ENCODE measurements at regions not wholly inside any gene's neighbourhood (a gene's known extent, or its start where the extent isn't known, plus 50 kb on each side); places are given as distances from the start of the nearest gene placed in this dataset.

DNA sequence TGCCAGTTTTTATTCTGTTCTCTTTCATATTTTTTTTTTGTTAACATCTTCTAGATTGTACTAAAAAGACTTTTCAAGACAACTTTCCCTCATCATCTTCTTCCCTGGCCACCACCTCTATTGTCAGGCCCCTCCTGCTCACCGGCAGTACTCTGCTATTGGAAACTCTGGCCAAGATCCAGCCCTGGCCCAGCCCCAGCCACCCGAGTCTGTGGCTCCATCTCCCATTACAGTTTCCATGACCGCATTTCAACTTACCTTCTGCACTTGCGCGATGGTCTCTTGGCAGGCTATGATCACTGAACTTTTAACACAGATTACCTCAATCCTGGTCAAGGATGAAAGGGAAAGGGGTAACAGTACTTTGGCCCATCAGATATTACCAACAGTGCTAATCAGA lies 137.7 kb upstream of the POM121L12 start:
- no peak for DNase-seq (ENCODE audit: extremely low read depth in 1 of 2, low read depth in 1 of 2)

DNA sequence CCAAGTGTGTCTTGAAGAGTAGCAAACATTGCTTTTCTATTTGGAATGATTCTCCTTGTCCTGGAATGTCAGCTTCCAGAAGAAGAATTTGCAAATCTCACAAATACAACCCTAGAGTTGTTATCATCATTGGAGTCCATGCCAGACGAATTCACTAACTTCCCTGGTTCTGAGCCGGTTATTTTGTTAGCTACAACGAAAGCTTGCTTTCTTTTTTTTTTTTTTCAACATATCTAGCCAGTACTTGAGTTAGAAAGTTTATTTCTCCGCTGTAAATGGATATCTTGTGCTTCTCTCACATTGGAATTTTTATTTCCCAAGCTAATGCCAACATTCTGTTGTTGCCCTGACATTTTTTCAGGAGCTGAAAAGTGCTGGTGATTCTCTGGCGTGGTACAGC lies 138.1 kb upstream of the POM121L12 start:
- no peak for DNase-seq (ENCODE audit: extremely low read depth in 1 of 2, low read depth in 1 of 2)

DNA sequence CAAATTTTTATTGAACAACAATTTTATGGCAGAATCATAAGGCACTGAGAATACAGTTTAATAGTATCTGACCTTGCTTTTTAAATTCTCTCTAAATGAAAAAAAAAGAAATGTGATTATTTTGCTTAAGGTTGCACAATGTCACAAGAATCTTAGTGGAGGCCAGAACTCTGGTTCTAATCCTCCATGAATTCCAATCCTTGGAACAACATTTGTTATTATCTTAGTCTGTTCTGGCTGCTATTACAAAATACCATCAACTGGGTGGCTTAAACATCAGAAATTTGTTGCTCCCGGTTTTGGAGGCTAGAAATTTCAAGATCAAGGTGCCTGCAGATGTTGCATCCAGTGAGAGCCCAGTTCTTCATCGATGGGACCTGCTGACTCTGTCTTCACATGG lies 158.2 kb upstream of the POM121L12 start:
- no peak for DNase-seq (ENCODE audit: extremely low read depth in 1 of 2, low read depth in 1 of 2)

DNA sequence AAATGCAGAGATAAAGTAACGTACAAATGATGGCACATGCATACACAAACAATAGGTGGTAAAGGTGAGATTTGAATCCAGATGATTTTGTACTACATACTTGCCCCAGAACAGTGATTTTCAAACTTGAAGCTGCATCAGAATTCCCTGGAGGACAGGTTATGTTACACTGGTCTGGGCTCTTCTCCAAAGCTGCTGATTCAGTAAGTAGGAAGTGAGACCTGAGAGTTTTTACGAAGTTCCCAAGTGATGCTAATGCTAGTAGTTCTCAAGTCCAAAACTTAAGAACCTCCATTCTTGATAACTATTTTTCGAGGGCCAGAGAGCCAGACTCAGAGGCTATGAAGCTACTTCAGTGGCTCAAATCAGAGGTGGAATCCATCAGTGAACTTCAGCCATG lies 159.0 kb upstream of the POM121L12 start:
- DNase-seq (ENCODE audit: extremely low read depth in 1 of 2, low read depth in 1 of 2) = no peak

DNA sequence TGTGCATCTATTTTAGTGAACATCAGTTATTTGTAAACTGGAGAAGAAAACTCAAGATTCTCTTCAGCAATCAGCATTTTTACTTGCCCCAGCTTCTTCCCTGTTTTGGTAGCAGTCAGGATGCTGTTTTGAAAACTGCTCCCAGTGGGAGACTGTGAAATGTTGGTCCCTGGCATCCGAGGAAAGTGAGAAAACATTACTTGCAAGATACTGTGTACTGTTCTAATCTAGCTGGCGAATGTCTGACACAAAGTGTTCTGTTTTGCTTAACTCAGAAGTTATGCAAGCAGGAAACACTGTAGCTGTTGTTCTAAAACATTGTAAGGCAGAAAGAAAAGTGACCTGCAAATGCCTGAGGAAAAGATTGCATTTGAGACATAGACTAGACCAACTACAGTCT lies 171.8 kb upstream of the POM121L12 start:
- DNase-seq (ENCODE audit: extremely low read depth in 1 of 2, low read depth in 1 of 2) = no peak

DNA sequence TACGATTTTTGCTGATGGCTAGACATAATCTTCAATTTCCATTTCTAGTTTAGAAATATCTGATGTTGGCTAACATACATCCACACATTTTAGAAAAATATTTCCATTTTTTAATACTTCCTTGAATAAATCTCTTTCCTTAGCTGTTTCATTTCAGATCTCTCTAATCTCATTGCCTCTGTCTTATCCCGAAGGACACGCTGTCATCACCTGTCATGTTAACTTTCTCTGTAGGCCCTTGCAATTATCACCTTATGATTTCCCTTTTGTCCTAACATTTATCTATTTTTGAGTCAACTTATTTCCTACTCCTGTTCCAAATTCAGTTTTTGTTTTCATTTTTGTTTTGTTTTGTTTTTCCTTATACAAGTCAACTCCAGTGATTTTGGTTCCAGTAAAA lies 173.1 kb upstream of the POM121L12 start:
- DNase-seq (ENCODE audit: extremely low read depth in 1 of 2, low read depth in 1 of 2) = no peak

DNA sequence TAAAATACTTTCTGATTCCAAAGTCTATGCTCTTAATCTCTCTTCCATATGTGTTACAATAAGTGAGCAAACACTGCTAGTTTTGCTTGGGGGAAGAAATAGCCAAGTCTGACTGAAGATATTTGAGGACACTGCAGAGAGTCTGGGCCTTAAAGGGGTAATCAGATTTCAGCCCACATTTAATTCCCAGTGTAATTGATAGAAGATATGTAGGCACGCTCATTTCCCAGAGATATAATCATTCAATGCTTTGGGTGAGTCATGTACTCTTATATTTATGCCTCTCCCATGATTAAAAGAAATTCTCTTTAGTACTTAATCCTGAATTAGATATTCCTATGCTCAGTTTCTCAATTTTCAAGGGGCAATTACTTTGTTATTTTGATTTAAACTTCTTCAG lies 178.1 kb upstream of the POM121L12 start:
- DNase-seq (ENCODE audit: extremely low read depth in 1 of 2, low read depth in 1 of 2) = no peak

DNA sequence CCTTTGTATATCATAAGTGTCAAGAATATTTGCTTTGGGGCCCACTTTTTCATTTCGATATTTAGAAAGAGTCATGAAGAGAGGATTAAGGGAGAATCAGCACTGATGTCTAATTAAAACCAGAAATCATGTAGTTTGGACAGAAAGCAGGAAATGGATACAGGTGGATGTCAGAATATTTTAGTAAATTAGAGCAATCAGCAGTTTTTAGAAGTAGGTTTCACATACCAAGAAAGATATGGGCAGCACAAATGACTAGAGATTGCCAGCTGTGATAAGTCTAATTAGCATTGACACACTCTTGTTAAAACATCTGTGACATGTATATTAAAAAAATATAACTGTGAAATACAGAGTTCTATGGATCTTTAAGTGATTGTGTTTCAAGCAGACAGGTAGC lies 180.8 kb upstream of the POM121L12 start:
- DNase-seq (ENCODE audit: extremely low read depth in 1 of 2, low read depth in 1 of 2) = no peak

DNA sequence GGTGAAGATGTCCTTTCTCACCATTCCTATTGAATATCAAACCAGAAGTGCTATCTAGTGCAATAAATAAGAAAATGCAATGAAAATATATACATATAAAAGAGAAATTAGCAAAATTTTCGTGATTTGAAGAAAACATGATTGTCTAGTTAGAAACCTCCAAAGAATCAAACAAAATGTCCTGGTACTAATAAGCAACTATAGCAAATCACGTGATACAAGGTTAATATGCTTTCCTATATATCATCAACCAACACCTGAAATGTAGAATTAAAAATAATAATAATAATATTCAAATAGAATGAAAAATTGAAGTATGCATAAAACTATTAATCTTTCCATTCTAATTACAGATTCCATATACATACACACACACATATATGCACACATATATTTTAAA lies 183.9 kb upstream of the POM121L12 start:
- DNase-seq (ENCODE audit: extremely low read depth in 1 of 2, low read depth in 1 of 2) = no peak

DNA sequence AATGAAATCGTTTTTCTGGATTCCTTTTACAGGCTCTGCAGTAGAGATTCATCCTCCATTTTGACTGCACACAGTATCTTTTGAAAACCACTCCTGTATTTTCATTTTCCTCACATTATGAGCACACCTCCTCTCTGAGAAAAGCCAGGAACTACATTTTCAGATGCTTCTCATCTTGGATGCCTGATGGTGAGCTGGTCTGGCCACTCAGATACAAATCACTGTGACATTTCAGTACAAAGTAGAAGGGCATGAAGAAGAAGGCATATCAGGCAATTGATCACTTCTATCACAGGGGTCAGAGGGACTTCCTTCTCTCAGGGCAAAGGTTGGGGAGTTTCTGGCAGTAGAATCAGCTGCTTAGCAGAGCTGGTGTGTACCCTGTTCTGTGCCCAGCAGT lies 192.0 kb upstream of the POM121L12 start:
- DNase-seq (ENCODE audit: extremely low read depth in 1 of 2, low read depth in 1 of 2) = no peak

DNA sequence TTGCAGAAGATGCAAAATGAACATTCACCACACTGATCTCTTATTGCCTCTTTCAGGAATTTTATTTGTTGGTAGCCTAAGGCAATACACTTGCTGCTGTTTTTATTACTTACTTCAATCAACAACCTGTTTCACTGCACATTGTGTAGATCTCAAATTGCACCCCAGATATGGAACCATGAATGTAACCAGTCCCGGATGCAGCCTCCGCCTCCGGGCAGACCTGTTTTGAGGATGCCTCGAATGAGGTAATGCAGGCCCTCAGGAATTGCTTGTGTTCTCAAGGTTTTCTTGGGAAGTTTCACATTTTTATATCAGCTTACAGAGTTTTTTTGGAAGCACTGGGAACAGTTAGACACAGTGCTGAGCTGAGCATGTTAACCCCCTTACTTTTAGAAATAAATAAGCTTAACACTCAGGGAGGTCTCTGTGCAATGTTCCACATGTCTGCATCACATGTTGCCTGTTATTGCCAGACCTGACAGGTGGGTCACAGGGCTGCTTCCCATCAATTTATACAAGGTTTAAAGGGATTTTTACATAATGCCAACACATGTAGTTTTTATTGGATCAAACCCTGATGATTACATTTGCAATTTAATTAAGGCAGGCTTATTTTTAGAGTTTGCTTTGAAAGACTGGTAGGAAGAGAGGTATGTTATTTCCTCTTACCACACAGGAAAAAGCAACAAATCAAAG lies 193.1 kb upstream of the POM121L12 start:
- DNase-seq (ENCODE audit: extremely low read depth in 1 of 2, low read depth in 1 of 2) = no peak

DNA sequence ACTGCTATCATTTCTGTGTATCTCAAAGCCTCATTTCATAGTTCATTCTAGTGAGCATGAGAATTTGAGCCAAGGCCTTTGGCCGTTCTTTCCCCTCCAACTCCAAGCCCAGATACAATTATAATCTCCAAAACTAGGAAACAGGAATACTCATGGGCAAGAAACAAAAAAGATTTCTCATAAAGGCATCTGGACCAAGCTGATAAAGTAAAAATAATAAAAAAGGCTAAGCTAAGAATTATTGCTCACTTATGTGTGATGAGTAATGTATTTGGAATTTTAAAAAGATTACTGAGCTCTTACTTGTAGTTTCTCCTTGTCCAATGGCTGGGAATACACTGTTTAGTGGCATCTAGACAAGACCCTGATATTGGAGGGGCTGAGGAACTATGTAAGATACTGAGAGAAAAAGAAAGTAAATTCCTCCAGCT lies 196.4 kb upstream of the POM121L12 start:
- DNase-seq (ENCODE audit: extremely low read depth in 1 of 2, low read depth in 1 of 2) = no peak

DNA sequence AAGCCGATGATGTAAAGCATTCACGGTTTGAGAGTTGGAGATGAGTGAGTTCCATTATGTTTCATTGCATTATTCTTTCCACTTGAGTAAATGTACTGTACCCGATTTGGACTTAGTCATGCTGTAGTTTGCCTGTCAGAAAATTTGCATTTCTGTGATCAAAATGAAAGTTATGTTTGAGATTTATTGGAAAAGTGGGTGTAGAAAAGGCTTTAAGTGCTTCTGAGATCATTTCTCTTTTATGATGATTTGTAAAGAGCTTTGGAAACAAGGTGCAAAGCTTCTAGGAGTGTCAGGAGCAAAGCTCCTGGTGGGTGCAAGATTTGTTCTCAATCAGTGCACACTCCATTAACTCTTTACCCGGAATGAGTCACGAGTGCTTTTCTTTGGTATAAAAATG lies 204.1 kb upstream of the POM121L12 start:
- no peak for DNase-seq (ENCODE audit: extremely low read depth in 1 of 2, low read depth in 1 of 2)

DNA sequence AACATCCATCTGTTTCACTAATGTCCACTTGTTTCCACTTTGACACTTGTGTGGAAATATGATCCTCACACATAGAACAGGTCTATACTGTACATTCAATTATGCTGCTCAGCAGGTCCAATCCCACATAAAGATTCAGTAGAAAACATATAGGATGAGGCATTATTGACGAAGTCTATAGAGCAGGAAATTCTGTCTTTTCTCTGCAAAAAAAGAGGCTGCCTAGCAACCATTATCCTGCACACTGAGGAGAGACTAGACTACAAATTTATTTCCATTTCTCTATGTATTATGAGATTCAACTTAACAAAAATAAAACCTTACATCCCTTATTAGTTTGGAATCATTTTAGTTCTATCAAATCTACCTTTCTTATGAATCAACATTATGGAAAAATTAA lies 204.6 kb upstream of the POM121L12 start:
- no peak for DNase-seq (ENCODE audit: extremely low read depth in 1 of 2, low read depth in 1 of 2)

DNA sequence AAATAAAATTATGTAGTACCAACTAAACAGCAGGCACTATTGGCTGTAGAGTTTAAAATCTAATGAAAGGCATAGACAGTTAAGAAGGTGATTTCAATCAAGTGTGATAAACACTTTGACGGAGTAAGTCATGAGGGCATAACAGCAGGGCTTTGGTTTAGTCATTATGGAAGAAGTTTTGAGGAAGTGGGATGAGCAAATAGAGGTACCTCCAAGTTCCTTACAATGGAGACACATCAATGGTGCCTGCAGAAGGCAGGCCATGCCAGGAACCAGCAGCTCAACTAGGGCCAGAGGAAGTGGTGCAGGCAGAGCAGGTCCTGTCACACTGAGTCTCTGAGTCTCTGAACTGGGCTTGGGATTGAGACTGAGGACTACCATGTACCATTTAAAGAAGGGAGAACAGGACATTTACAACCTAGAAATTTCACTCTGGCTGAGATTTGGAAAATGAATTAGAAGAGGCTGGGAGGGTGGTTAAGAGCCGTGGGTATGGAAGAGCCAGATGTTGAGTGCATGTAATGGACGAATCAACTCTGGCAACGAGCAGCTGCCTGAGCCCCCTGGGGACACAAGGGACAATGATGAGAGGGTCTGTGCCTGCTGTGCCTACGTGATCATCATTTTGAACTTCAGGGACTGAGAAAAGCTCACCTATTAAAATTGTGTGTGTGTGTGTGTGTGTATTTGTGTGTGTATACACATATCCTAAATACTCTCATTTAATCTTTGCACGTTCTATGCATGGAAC lies 208.7 kb upstream of the POM121L12 start:
- DNase-seq (ENCODE audit: extremely low read depth in 1 of 2, low read depth in 1 of 2) = no peak

DNA sequence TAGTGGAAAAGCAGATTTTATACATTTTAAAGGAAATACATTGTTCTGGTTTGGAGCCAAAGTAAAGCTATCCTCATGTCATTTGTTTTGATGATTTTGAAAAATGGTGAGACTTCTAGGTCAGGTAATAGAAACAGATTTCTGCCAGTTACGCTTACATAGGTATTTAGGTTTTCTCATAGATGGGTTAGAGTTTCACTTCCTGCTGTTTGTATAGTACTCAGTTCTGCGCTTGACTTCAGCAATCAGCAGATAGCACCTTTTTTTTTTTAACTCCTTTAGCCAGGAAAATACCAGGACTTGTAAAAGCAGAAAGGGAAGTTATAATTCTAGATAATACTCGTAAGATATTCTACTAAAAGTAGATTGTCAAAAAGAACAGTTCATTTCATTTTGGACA lies 209.8 kb upstream of the POM121L12 start:
- DNase-seq (ENCODE audit: extremely low read depth in 1 of 2, low read depth in 1 of 2) = no peak

DNA sequence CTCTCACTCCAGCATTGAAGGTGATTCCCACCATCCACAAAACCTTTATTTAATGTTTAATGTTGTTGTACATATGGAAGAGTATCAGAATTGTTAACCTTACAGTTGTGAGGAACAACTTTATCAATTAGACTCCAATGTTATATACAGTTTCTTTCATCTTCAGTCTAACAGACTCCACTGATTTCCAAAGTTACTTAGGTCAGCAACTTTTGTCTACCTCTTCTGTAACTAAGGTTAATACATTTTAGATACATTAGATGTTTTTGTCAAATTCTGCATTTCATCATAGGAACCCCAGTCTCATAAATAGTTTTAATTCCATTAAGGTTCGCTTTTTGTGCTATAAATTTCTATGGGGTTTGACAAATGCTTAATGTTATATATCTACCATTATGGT lies 223.9 kb upstream of the POM121L12 start:
- no peak for DNase-seq (ENCODE audit: extremely low read depth in 1 of 2, low read depth in 1 of 2)

DNA sequence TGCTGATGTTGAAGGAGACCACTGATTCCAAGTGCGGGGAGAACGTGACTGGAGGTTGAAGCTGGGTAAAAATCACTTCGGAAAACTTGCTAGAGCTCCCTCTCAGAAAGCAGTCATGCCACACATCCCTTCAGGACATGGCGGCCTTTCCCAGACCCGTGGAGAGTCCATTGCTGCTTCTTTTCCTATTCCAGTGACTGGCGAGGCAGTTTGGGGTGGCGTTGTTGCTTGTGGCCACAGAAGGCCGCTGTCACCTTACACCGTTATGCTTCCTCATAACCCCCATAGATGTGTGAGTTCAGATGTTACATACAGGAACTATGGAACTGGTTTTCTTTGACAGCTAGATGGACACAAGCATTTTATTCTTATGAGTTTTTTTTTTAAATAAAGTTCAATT lies 235.6 kb upstream of the POM121L12 start:
- DNase-seq (ENCODE audit: extremely low read depth in 1 of 2, low read depth in 1 of 2) = no peak

DNA sequence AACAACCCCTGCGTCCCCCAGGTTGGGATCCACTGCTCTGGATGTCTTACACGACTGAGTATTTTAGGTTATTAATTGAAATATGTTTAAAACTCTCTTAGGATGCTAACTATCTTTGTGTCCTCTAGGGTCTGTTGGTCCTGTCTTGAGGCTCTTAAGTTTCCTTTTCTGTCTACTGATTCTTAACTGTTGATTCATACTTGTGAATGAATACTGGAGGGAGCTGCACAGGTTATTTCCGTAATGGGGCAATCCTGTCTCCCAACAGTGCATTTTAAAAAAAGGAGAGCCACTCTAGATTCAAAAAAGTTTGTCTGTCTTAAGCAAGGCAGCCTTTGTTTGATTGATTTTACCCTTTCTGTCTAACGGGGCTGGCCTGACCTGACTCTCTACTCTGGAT lies 237.6 kb upstream of the POM121L12 start:
- DNase-seq (ENCODE audit: extremely low read depth in 1 of 2, low read depth in 1 of 2) = no peak

DNA sequence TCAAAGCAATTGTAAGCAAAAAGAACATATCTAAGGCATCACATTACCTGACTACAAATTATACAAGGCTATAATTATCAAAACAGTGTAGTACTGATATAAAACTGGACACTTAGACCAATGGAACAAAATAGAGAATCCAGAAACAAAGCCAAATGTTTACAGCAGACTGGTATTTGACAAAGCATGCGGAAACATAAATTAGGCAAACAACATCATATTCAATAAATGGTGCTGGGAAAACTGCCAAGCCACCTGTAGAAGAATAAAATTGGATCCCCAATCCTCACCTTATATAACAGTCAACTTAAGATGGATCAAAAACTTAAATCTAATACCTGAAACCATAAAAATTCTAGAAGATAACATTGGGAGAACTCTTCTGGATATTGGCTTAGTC lies 240.8 kb upstream of the POM121L12 start:
- DNase-seq (ENCODE audit: extremely low read depth in 1 of 2, low read depth in 1 of 2) = no peak

DNA sequence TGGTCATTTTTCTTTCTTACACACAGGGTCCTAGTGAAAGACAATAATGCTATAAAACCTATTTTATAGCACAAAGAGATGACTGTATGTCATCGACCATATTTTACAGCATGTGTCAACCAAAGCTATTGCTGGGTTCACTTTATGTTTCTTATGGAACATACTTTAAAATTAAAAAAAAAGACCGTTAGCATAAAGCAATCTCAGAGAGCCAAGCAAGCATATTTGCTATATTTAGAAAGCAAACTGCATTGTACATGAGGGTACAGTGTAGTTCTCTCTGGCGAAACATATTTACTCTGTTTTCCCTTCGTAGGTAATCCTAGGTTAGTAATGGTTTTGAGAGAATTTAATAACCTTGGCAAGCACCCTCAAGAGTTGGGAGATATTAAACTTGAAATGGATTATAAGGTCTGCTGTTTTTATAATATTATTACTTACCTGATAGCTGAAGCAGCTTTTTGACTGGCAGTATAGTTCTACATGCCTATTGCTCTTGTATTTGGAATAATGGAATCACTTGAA lies 244.2 kb upstream of the POM121L12 start:
- no peak for DNase-seq (ENCODE audit: extremely low read depth in 1 of 2, low read depth in 1 of 2)

DNA sequence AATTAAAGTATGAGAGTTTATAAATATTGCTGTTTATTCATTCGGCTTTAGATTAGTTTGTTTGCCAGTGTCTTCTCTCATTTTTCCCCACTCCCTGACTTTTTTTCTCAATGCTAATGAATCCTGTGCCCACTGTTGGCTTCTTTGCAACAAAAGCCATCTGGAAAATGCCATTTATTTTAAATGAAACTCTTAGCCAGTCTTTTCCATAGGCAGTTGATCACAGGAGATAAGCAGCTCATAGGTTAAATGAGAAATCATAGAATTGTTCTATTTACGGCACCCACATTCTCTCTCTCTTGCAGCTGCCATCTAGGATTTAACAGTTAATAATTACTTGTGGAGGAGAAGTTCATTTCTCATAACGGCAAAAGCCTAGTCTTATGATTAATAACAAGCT lies 249.3 kb upstream of the POM121L12 start:
- DNase-seq (ENCODE audit: extremely low read depth in 1 of 2, low read depth in 1 of 2) = no peak
